A549 (cell line): ENCODE measurements at regions not wholly inside any gene's neighbourhood (a gene's known extent, or its start where the extent isn't known, plus 50 kb on each side); places are given as distances from the start of the nearest gene placed in this dataset.

Source experiments
- CTCF ChIP-seq: fragments of >200 bp; sonication (Bioruptor Twin); formaldehyde crosslinking; IDR thresholded peaks from 3 replicates; pipeline ENCODE4 v1.5.1; 2016
- EP300 ChIP-seq, 2 experiments: fragments of >200 bp; sonication (Bioruptor Twin); formaldehyde crosslinking; IDR thresholded peaks; 2 replicates in 1 of 2; 3 replicates in 1 of 2; pipeline ENCODE4 v1.6.1; 2016 to 2017
- MAFK ChIP-seq: fragments of 450-650 bp; IDR thresholded peaks from 2 replicates; pipeline ENCODE4 v1.6.1; 2014; ENCODE audit not compliant: partially characterized antibody
- MAX ChIP-seq: IDR thresholded peaks from 2 replicates; pipeline ENCODE4 v1.6.1; 2012
- PHF8 ChIP-seq: fragments of 200-600 bp; sonication (generic); IDR thresholded peaks from 2 replicates; pipeline ENCODE4 v1.6.1; 2016; ENCODE audit warnings: low read depth, mild to moderate bottlenecking, antibody characterized with exemption, moderate library complexity, borderline replicate concordance
- POLR2A ChIP-seq: IDR thresholded peaks from 2 replicates; pipeline ENCODE4 v1.6.1; 2012; ENCODE audit warnings: mild to moderate bottlenecking, low read length
- POLR2AphosphoS2 ChIP-seq: conservative IDR thresholded peaks from 2 replicates; pipeline ENCODE4 v1.6.1; 2012; ENCODE audit warnings: low read length, improper control_type of control experiment, inconsistent platforms
- RAD21 ChIP-seq, 2 experiments: fragments of >200 bp in 1 of 2; sonication (Bioruptor Twin) in 1 of 2; formaldehyde crosslinking in 1 of 2; IDR thresholded peaks in 1 of 2; conservative IDR thresholded peaks in 1 of 2; 2 replicates in 1 of 2; 3 replicates in 1 of 2; pipeline ENCODE4 v1.6.1; 2012 to 2018; ENCODE audit warnings: inconsistent platforms in 1 of 2
- RCOR1 ChIP-seq: fragments of 150-350 bp; IDR thresholded peaks from 2 replicates; pipeline ENCODE4 v1.6.1; 2014; ENCODE audit warnings: antibody characterized with exemption, low read length, low read depth
- RNF2 ChIP-seq: fragments of 200-600 bp; sonication (generic); IDR thresholded peaks from 2 replicates; pipeline ENCODE4 v1.6.1; 2016; ENCODE audit warnings: low read depth, mild to moderate bottlenecking, antibody characterized with exemption, moderate library complexity, borderline replicate concordance
- SREBF2 ChIP-seq: fragments of 450-650 bp; IDR thresholded peaks from 2 replicates; pipeline ENCODE4 v1.6.1; 2014; ENCODE audit warnings: mild to moderate bottlenecking, moderate library complexity
- TFCP2L1 ChIP-seq: fragments of 250-450 bp; sonication (Bioruptor Pico); IDR thresholded peaks from 2 replicates; pipeline ENCODE4 v1.5.0; 2021; ENCODE audit warnings: mild to moderate bottlenecking

GRCh38 chr7:106444068-106444655 lies 159.4 kb upstream of the NAMPT start:
- TF ChIP-seq CTCF (no peak), TFCP2L1 (CRISPR knock-in tag) (no peak), RAD21 (conservative IDR thresholded peaks at IDR 0.05 in 1 of 2, IDR thresholded peaks at IDR 0.05 in 1 of 2) (no peak), EP300 (IDR thresholded peaks at IDR 0.05) (no peak), MAFK (no peak), RNF2 (no peak), POLR2AphosphoS2 (no peak), MAX (no peak), RCOR1 (no peak), SREBF2 (no peak), POLR2A (no peak), PHF8 (no peak)
